Endodermal cell (in vitro differentiated cells): ENCODE measurements at regions not wholly inside any gene's neighbourhood (a gene's known extent, or its start where the extent isn't known, plus 50 kb on each side); places are given as distances from the start of the nearest gene placed in this dataset.

Experiments used
- DNase-seq: peaks from one replicate; pipeline ENCODE4 v3.0.0-alpha.2; 2017
- H3K27ac ChIP-seq: 2 replicates; pipeline ENCODE4 v1.5.1; 2013; ENCODE audit warnings: mild to moderate bottlenecking, low read depth, low read length, moderate library complexity
- H3K27me3 ChIP-seq: 2 replicates; pipeline ENCODE4 v1.6.1; 2013; ENCODE audit warnings: mild to moderate bottlenecking, low read length, moderate library complexity; ENCODE audit not compliant: insufficient read depth, control insufficient read depth, poor library complexity, severe bottlenecking
- H3K36me3 ChIP-seq: 2 replicates; pipeline ENCODE4 v1.7.0; 2013; ENCODE audit warnings: mild to moderate bottlenecking, low read length, moderate library complexity; ENCODE audit not compliant: control insufficient read depth, insufficient read depth
- H3K4me1 ChIP-seq: one replicate; pipeline ENCODE4 v1.7.0; 2013; ENCODE audit warnings: low read length; ENCODE audit not compliant: control insufficient read depth, insufficient read depth
- H3K4me3 ChIP-seq: 2 replicates; pipeline ENCODE4 v1.5.1; 2013; ENCODE audit warnings: mild to moderate bottlenecking, low read length, moderate library complexity
- H3K9ac ChIP-seq: 2 replicates; pipeline ENCODE4 v1.6.1; 2013; ENCODE audit warnings: mild to moderate bottlenecking, low read length, moderate library complexity; ENCODE audit not compliant: poor library complexity, severe bottlenecking; ENCODE audit errors: extremely low read depth
- H3K9me3 ChIP-seq: 2 replicates; pipeline ENCODE4 v1.6.1; 2013; ENCODE audit warnings: mild to moderate bottlenecking, low read length, moderate library complexity; ENCODE audit not compliant: control insufficient read depth
- H3K27ac Mint-ChIP-seq: 2 replicates; pipeline ENCODE4 v1.8.0; 2020; ENCODE audit warnings: mixed read lengths
- H3K27me3 Mint-ChIP-seq: 2 replicates; pipeline ENCODE4 v1.8.0; 2021; ENCODE audit warnings: mild to moderate bottlenecking, mixed read lengths; ENCODE audit not compliant: insufficient read depth
- H3K36me3 Mint-ChIP-seq: 2 replicates; pipeline ENCODE4 v1.8.0; 2020; ENCODE audit warnings: low read depth, mixed read lengths
- H3K4me1 Mint-ChIP-seq: 2 replicates; pipeline ENCODE4 v1.8.0; 2020; ENCODE audit warnings: mixed read lengths
- H3K4me3 Mint-ChIP-seq: 2 replicates; pipeline ENCODE4 v1.8.0; 2020; ENCODE audit warnings: mild to moderate bottlenecking, moderate library complexity, mixed read lengths
- H3K9me3 Mint-ChIP-seq: 2 replicates; pipeline ENCODE4 v1.8.0; 2020; ENCODE audit warnings: mild to moderate bottlenecking, mixed read lengths
- WGBS, 2 experiments: methylation state at CpG; one replicate each; pipeline versions ENCODE4 v1.1.5 to v1.1.7; 2013; ENCODE audit warnings: missing lambda C conversion rate in 2 of 2, mixed read lengths in 1 of 2; ENCODE audit not compliant: insufficient coverage in 1 of 2, insufficient read length in 1 of 2; 5-methylcytosine and 5-hydroxymethylcytosine counted together
- TF ChIP-seq, protein P1 (sequence below): fragments of 200-600 bp; sonication (generic); conservative IDR thresholded peaks from 2 replicates; pipeline ENCODE4 v1.5.0; 2021; ENCODE audit warnings: antibody characterized with exemption, mild to moderate bottlenecking

GRCh38 chr4:41432219-41432618 is 105.7 kb upstream of the LIMCH1 start:
- Mint-ChIP-seq H3K27me3 (peaks cover 35% of the 10 kb centered on the region), H3K36me3 (no peaks in the 10 kb centered on the region), H3K27ac (peak overlapping the region; percentile 79), H3K4me1 (peaks cover 48% of the 10 kb centered on the region), H3K9me3 (peaks cover 2% of the 10 kb centered on the region), H3K4me3 (no peak overlapping the region)
- peaks cover 17% of the 10 kb centered on the region for H3K4me1 ChIP-seq
- no peaks in the 10 kb centered on the region for H3K36me3 ChIP-seq
- WGBS, 2 experiments = 87% methylated on average over 2 of the region's 2 CpGs; no CpG with 5 or more reads in 1 of the 2 experiments
- DNase-seq = no peak
- no peak overlapping the region for H3K4me3 ChIP-seq
- H3K27me3 ChIP-seq = peaks cover 4% of the 10 kb centered on the region
- TF ChIP-seq, protein P1, sequence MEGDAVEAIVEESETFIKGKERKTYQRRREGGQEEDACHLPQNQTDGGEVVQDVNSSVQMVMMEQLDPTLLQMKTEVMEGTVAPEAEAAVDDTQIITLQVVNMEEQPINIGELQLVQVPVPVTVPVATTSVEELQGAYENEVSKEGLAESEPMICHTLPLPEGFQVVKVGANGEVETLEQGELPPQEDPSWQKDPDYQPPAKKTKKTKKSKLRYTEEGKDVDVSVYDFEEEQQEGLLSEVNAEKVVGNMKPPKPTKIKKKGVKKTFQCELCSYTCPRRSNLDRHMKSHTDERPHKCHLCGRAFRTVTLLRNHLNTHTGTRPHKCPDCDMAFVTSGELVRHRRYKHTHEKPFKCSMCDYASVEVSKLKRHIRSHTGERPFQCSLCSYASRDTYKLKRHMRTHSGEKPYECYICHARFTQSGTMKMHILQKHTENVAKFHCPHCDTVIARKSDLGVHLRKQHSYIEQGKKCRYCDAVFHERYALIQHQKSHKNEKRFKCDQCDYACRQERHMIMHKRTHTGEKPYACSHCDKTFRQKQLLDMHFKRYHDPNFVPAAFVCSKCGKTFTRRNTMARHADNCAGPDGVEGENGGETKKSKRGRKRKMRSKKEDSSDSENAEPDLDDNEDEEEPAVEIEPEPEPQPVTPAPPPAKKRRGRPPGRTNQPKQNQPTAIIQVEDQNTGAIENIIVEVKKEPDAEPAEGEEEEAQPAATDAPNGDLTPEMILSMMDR = no peak
- H3K9me3 ChIP-seq = peaks cover 5% of the 10 kb centered on the region
- H3K27ac ChIP-seq = peak overlapping the region; percentile 92
- no peak overlapping the region for H3K9ac ChIP-seq

DNA sequence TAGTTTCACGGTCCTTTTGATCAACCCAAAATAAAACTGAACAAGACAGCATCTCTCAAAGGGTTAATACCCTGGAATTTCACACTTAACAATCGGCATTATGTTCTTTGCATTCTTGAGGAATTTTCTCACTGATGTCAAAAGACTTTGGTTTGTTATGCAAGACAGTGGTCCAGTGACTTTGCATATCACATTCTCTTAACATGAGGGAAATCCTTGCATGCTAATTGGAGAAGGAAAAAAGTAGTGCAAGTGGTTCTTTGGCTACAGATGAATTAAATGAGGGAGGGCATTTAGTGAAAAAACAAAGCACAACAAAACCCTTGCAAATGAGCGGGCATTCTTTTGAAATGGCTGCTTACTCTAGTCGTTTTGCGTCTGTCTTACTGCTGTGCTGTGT is 105.1 kb upstream of the LIMCH1 start:
- peaks cover 15% of the 10 kb centered on the region for H3K4me1 ChIP-seq
- no peak overlapping the region for H3K4me3 Mint-ChIP-seq
- peaks cover 4% of the 10 kb centered on the region for H3K27me3 ChIP-seq
- H3K4me3 ChIP-seq = no peak overlapping the region
- TF ChIP-seq, protein P1 = no peak
- H3K36me3 Mint-ChIP-seq = no peaks in the 10 kb centered on the region
- peaks cover 33% of the 10 kb centered on the region for H3K27me3 Mint-ChIP-seq
- H3K27ac ChIP-seq = peak overlapping the region; percentile 92
- DNase-seq = peak; percentile 65
- H3K27ac Mint-ChIP-seq = peak overlapping the region; percentile 79
- no peaks in the 10 kb centered on the region for H3K36me3 ChIP-seq
- H3K9ac ChIP-seq = peak overlapping the region; percentile 4
- peaks cover 2% of the 10 kb centered on the region for H3K9me3 Mint-ChIP-seq
- 0 to 16% methylated on average over 2 to 5 of the region's 5 CpGs for WGBS, 2 experiments
- H3K9me3 ChIP-seq = peaks cover 5% of the 10 kb centered on the region
- H3K4me1 Mint-ChIP-seq = peaks cover 46% of the 10 kb centered on the region

- H3K27me3 Mint-ChIP-seq = peaks cover 33% of the 10 kb centered on the region
- DNase-seq = no peak
- Histone ChIP-seq H3K4me3 (no peak overlapping the region), H3K9me3 (peaks cover 5% of the 10 kb centered on the region), H3K27me3 (peaks cover 4% of the 10 kb centered on the region), H3K27ac (peak overlapping the region; percentile 92), H3K9ac (peak overlapping the region; percentile 4), H3K4me1 (peaks cover 11% of the 10 kb centered on the region), H3K36me3 (no peaks in the 10 kb centered on the region)
- H3K4me1 Mint-ChIP-seq = peaks cover 41% of the 10 kb centered on the region
- peaks cover 2% of the 10 kb centered on the region for H3K9me3 Mint-ChIP-seq
- no peaks in the 10 kb centered on the region for H3K36me3 Mint-ChIP-seq
- TF ChIP-seq, protein P1 = no peak
- peak overlapping the region; percentile 79 for H3K27ac Mint-ChIP-seq
- no peak overlapping the region for H3K4me3 Mint-ChIP-seq
- 66 to 100% methylated on average over 1 to 3 of the region's 3 CpGs for WGBS, 2 experiments
Measured at GRCh38 chr4:41433361-41433760, 104.6 kb upstream of the LIMCH1 start.
